MCF 10A (cell line): ENCODE measurements at regions not wholly inside any gene's neighbourhood (a gene's known extent, or its start where the extent isn't known, plus 50 kb on each side); places are given as distances from the start of the nearest gene placed in this dataset.

Experiments
- BruUV-seq: library from RNA; stranded (reverse); fragments of 400-500 nt; replicated peaks from 2 replicates; lab custom pipeline; 2021; lab: Mats Ljungman, UMichigan
- CTCF ChIA-PET: fragments of 300-600 bp; sonication (Branson Sonifier 250); formaldehyde crosslinking; extraction: SDS; loops from one replicate; lab custom pipeline; 2021; ENCODE audit warnings: antibody characterized with exemption, inconsistent platforms; lab: Yijun Ruan, JAX
- POLR2A ChIA-PET: fragments of 300-600, 350-650 bp; sonication (Branson Sonifier 250); formaldehyde crosslinking; extraction: SDS; loops from one replicate; lab custom pipeline; 2020; ENCODE audit warnings: antibody characterized with exemption, inconsistent platforms; lab: Yijun Ruan, JAX
- DNase-seq: peaks from one replicate; pipeline ENCODE4 v3.0.0-alpha.2; 2018; ENCODE audit not compliant: unreplicated experiment
- H3K27ac Mint-ChIP-seq: one replicate; pipeline ENCODE4 v1.8.0; 2022; ENCODE audit warnings: mild to moderate bottlenecking, low read depth, mixed read lengths; ENCODE audit not compliant: unreplicated experiment
- H3K27me3 Mint-ChIP-seq: one replicate; pipeline ENCODE4 v1.8.0; 2022; ENCODE audit warnings: mixed read lengths; ENCODE audit not compliant: insufficient read depth, unreplicated experiment
- H3K36me3 Mint-ChIP-seq: one replicate; pipeline ENCODE4 v1.8.0; 2022; ENCODE audit warnings: mild to moderate bottlenecking, moderate library complexity, mixed read lengths; ENCODE audit not compliant: insufficient read depth, unreplicated experiment
- H3K4me1 Mint-ChIP-seq: one replicate; pipeline ENCODE4 v1.8.0; 2022; ENCODE audit warnings: mixed read lengths; ENCODE audit not compliant: insufficient read depth, unreplicated experiment
- H3K4me3 Mint-ChIP-seq: one replicate; pipeline ENCODE4 v1.8.0; 2022; ENCODE audit warnings: mild to moderate bottlenecking, moderate library complexity, mixed read lengths; ENCODE audit not compliant: unreplicated experiment
- H3K9me3 Mint-ChIP-seq: one replicate; pipeline ENCODE4 v1.8.0; 2022; ENCODE audit warnings: mixed read lengths; ENCODE audit not compliant: unreplicated experiment
- intact Hi-C: fragments of 100-400 bp; cut with micrococcal nuclease; formaldehyde crosslinking; loops from 2 replicates; pipeline ENCODE4 v1.14.1; 2022
- TF ChIP-seq, protein P1 (sequence below): fragments of 200-600 bp; IDR thresholded peaks from one replicate; pipeline ENCODE4 v1.8.0; 2022; ENCODE audit warnings: antibody characterized with exemption, mild to moderate bottlenecking; ENCODE audit not compliant: unreplicated experiment

- H3K27me3 Mint-ChIP-seq: peaks cover 68% of the 10 kb centered on the region
- POLR2A ChIA-PET: no interaction called here
- no TSS peak for BruUV-seq
Measured at GRCh38 chr10:128837478-128837877, 629.6 kb upstream of the MGMT start.

DNA sequence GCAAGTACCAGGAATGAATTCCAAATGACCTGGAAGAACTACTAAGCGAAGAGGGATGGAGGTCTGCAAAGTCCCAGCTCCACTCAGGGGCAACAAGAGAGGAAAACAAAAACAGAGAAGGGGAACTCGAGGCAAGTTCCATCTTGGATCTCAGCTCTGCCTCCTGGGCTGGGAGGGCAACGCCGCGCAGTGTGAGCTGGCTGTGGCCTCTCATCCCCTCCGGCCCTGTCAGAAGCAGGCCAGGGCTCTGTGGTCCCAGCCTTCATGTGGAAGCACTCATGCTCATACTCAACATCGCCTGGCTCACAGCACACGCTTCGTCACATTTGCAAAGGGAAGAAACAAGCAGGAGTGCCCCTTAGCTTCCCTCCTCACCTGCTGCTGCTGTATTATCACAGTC lies 627.9 kb upstream of the MGMT start:
- intact Hi-C loops: no loop called here
- Mint-ChIP-seq H3K27ac (no peak overlapping the region), H3K36me3 (no peaks in the 10 kb centered on the region), H3K4me1 (no peaks in the 10 kb centered on the region), H3K4me3 (no peak overlapping the region), H3K27me3 (peaks cover 59% of the 10 kb centered on the region), H3K9me3 (no peaks in the 10 kb centered on the region)
- TF ChIP-seq, protein P1, sequence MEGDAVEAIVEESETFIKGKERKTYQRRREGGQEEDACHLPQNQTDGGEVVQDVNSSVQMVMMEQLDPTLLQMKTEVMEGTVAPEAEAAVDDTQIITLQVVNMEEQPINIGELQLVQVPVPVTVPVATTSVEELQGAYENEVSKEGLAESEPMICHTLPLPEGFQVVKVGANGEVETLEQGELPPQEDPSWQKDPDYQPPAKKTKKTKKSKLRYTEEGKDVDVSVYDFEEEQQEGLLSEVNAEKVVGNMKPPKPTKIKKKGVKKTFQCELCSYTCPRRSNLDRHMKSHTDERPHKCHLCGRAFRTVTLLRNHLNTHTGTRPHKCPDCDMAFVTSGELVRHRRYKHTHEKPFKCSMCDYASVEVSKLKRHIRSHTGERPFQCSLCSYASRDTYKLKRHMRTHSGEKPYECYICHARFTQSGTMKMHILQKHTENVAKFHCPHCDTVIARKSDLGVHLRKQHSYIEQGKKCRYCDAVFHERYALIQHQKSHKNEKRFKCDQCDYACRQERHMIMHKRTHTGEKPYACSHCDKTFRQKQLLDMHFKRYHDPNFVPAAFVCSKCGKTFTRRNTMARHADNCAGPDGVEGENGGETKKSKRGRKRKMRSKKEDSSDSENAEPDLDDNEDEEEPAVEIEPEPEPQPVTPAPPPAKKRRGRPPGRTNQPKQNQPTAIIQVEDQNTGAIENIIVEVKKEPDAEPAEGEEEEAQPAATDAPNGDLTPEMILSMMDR: no peak
- no peak for DNase-seq
- POLR2A ChIA-PET: interaction anchor here (1.4 kb wide), 1 partner anchor 18 kb away, joined by 4 read pairs; no protein-coding TSS in a partner anchor
- BruUV-seq: no TSS peak
- CTCF ChIA-PET: no interaction called here

More at GRCh38 chr10:128837478-128837877, 629.6 kb upstream of the MGMT start:
- Mint-ChIP-seq H3K4me3 (no peak overlapping the region), H3K4me1 (no peaks in the 10 kb centered on the region), H3K9me3 (no peaks in the 10 kb centered on the region), H3K36me3 (no peaks in the 10 kb centered on the region), H3K27ac (no peak overlapping the region)
- no peak for DNase-seq
- intact Hi-C loops: no loop called here
- TF ChIP-seq, protein P1: no peak
- CTCF ChIA-PET: interaction anchor here (1.4 kb wide), 1 partner anchor 626 kb away, joined by 7 read pairs; no protein-coding TSS in a partner anchor

DNA sequence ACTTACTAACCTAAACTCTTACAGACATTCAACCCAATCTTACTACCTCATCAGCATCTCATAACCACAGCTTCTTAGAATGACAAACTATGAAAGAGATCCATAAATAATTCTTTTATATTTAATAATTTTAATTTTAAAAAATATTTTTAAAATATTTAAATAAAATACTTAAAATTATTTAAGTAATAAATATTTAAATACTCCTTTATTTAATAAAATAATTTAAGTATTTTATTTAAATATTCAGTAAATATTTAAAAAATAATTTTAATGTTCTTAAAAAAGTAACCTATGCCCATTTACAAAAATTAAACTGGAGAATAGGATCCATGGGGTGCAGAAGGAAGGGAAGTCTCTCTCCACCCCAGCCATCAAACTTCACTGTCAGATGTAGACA lies 627.3 kb upstream of the MGMT start:
- BruUV-seq: no TSS peak
- CTCF ChIA-PET: no interaction called here
- Mint-ChIP-seq H3K36me3 (no peaks in the 10 kb centered on the region), H3K4me1 (no peaks in the 10 kb centered on the region), H3K27me3 (peaks cover 54% of the 10 kb centered on the region), H3K4me3 (no peak overlapping the region), H3K9me3 (no peaks in the 10 kb centered on the region), H3K27ac (no peak overlapping the region)
- DNase-seq: no peak
- intact Hi-C loops: no loop called here
- TF ChIP-seq, protein P1: no peak
- POLR2A ChIA-PET: interaction anchor here (1.4 kb wide), 1 partner anchor 17 kb away, joined by 4 read pairs; no protein-coding TSS in a partner anchor

GRCh38 chr10:128843972-128844371 lies 623.1 kb upstream of the MGMT start:
- H3K4me1 Mint-ChIP-seq: no peaks in the 10 kb centered on the region
- peaks cover 28% of the 10 kb centered on the region for H3K27me3 Mint-ChIP-seq
- TF ChIP-seq, protein P1: no peak
- H3K36me3 Mint-ChIP-seq: no peaks in the 10 kb centered on the region
- intact Hi-C loops: no loop called here
- peak; percentile 25 for DNase-seq
- no TSS peak for BruUV-seq
- no peaks in the 10 kb centered on the region for H3K9me3 Mint-ChIP-seq
- H3K4me3 Mint-ChIP-seq: no peak overlapping the region
- POLR2A ChIA-PET: no interaction called here
- CTCF ChIA-PET: interaction anchor here (0.7 to 1.3 kb wide), 3 partner anchors 9 to 550 kb away, joined by 3 to 5 read pairs (median 4); no protein-coding TSS in a partner anchor
- no peak overlapping the region for H3K27ac Mint-ChIP-seq
